Gastrocnemius medialis (tissue), 4 donors: ENCODE measurements at regions not wholly inside any gene's neighbourhood (a gene's known extent, or its start where the extent isn't known, plus 50 kb on each side); places are given as distances from the start of the nearest gene placed in this dataset.

Source experiments
- ATAC-seq, 2 donors: fragments of 150-250 bp; one replicate each; pipeline ENCODE4 v1.9.1; 2016
- DNase-seq, 2 donors: peaks; one replicate each; pipeline ENCODE4 v3.0.0-alpha.2; 2019
- H3K27ac ChIP-seq, 4 donors: fragments of 200-600 bp; sonication (generic); 1 replicate in 1 of 4; 2 replicates in 3 of 4; pipeline ENCODE4 v1.5.1; 2016 to 2018; ENCODE audit warnings: mild to moderate bottlenecking in 2 of 4, moderate library complexity in 1 of 4
- H3K27me3 ChIP-seq, 3 donors: fragments of 200-600 bp; sonication (generic) in 2 of 3; 1 replicate in 1 of 3; 2 replicates in 2 of 3; pipeline versions ENCODE4 v1.5.1 to v1.6.0; 2016 to 2019; ENCODE audit warnings: mild to moderate bottlenecking in 1 of 3, moderate library complexity in 1 of 3
- H3K36me3 ChIP-seq, 2 donors: fragments of 200-600 bp; sonication (generic) in 1 of 2; one replicate each; pipeline ENCODE4 v1.5.1; 2017 to 2018
- H3K4me1 ChIP-seq, 2 donors: fragments of 200-600 bp; sonication (generic) in 1 of 2; one replicate each; pipeline ENCODE4 v1.5.1; 2016 to 2017; ENCODE audit warnings: mild to moderate bottlenecking in 2 of 2
- H3K4me3 ChIP-seq, 4 donors: fragments of 200-600 bp; sonication (generic) in 3 of 4; 1 replicate in 1 of 4; 2 replicates in 3 of 4; pipeline ENCODE4 v1.5.1; 2016 to 2019; ENCODE audit warnings: mild to moderate bottlenecking in 2 of 4
- H3K9me3 ChIP-seq, 3 donors: fragments of 200-600 bp; sonication (generic) in 2 of 3; 1 replicate in 1 of 3; 2 replicates in 2 of 3; pipeline ENCODE4 v1.5.1; 2016 to 2019
- POLR2A ChIP-seq, 2 donors: fragments of 450-650 bp; IDR thresholded peaks; one replicate each; pipeline ENCODE4 v1.6.1; 2017; ENCODE audit warnings: antibody characterized with exemption in 2 of 2, mild to moderate bottlenecking in 2 of 2, moderate library complexity in 2 of 2
- in situ Hi-C, 4 donors: fragments of 200-750 bp; cut with MboI; loops; one replicate each; pipeline versions ENCODE4 v1.15.0 to v1.8.0; 2017; ENCODE audit warnings: low sequenced_read_pairs in 4 of 4
- intact Hi-C: fragments of 100-400 bp; cut with DNase I; formaldehyde crosslinking; loops from one replicate; pipeline ENCODE4 v1.15.1; 2023; ENCODE audit warnings: low total_unique reads
- TF ChIP-seq, protein P1 (sequence below), 5 experiments: fragments of 450-650 bp in 3 of 5; fragments of 200-600 bp in 2 of 5; sonication (generic) in 2 of 5; IDR thresholded peaks in 4 of 5; conservative IDR thresholded peaks in 1 of 5; 1 replicate in 4 of 5; 2 replicates in 1 of 5; pipeline ENCODE4 v1.5.1; 2016 to 2019; ENCODE audit warnings: antibody characterized with exemption in 5 of 5, mild to moderate bottlenecking in 3 of 5, moderate library complexity in 3 of 5

DNA sequence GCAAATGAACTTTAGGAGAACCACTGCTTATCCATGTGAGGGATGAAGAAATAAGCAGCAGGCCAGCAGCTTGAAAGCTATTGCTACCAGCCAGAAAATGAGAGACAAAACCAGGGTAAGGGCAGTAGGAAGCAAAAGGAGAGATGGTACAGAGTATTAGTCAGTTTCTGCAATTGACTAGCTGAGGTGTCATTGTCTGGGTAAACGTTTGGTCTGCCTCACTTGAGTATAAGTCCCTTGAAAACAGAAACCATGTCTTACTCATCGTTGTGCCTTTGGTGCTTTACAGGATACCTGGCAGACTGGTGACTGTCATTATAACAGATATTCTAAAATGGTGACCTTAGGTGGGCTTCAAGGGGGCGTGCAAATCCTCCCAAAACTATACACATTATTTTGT lies 63.9 kb upstream of the USP47 start:
- TF ChIP-seq, protein P1, sequence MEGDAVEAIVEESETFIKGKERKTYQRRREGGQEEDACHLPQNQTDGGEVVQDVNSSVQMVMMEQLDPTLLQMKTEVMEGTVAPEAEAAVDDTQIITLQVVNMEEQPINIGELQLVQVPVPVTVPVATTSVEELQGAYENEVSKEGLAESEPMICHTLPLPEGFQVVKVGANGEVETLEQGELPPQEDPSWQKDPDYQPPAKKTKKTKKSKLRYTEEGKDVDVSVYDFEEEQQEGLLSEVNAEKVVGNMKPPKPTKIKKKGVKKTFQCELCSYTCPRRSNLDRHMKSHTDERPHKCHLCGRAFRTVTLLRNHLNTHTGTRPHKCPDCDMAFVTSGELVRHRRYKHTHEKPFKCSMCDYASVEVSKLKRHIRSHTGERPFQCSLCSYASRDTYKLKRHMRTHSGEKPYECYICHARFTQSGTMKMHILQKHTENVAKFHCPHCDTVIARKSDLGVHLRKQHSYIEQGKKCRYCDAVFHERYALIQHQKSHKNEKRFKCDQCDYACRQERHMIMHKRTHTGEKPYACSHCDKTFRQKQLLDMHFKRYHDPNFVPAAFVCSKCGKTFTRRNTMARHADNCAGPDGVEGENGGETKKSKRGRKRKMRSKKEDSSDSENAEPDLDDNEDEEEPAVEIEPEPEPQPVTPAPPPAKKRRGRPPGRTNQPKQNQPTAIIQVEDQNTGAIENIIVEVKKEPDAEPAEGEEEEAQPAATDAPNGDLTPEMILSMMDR (IDR thresholded peaks at IDR 0.05 in 4 of 5, conservative IDR thresholded peaks at IDR 0.05 in 1 of 5): no peak
- no peak for TF ChIP-seq POLR2A (IDR thresholded peaks at IDR 0.05)
- Histone ChIP-seq H3K27me3 (peaks cover 0 to 4% (median 0%) of the 10 kb centered on the region in 3 donors), H3K4me1 (peaks cover 2 to 6% of the 10 kb centered on the region in 2 donors), H3K4me3 (no peak overlapping the region), H3K36me3 (no peaks in the 10 kb centered on the region), H3K9me3 (no peaks in the 10 kb centered on the region), H3K27ac (no peak overlapping the region)
- in situ Hi-C loops: loop anchor here in 3 of 4 donors (25.0 kb wide), 3 partner anchors 509 to 991 kb away; no protein-coding TSS in a partner anchor
- DNase-seq (no peak), ATAC-seq (no peak)
- intact Hi-C loops: no loop called here

DNA sequence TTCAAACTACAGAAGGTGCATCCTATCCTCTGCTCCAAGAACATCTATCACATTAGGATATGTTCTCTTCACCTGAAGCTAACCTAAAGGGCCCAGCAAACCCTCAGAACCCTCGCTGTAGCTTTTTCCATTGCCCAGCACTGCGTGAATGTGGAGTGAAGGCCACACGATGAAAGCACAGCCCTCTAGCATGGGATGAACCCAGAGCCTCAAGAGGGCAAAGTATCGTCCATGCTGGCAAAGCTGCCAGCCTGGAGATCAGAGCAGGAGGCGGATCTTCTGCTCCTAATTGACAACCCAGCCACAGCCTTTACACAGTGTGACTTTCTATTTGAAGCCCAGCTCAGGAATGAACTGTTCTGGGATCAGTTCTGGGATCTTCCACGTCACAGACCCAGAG lies 65.1 kb upstream of the USP47 start:
- TF ChIP-seq, protein P1 (IDR thresholded peaks at IDR 0.05 in 4 of 5, conservative IDR thresholded peaks at IDR 0.05 in 1 of 5): no peak
- no peak for TF ChIP-seq POLR2A (IDR thresholded peaks at IDR 0.05)
- Histone ChIP-seq H3K4me3 (no peak overlapping the region), H3K4me1 (no peaks in the 10 kb centered on the region), H3K36me3 (no peaks in the 10 kb centered on the region), H3K27ac (no peak overlapping the region), H3K9me3 (no peaks in the 10 kb centered on the region), H3K27me3 (peaks cover 0 to 4% (median 0%) of the 10 kb centered on the region in 3 donors)
- in situ Hi-C loops: loop anchor here in 3 of 4 donors (25.0 kb wide), 3 partner anchors 511 to 989 kb away; no protein-coding TSS in a partner anchor
- intact Hi-C loops: no loop called here
- no peak for DNase-seq
- no peak for ATAC-seq

DNA sequence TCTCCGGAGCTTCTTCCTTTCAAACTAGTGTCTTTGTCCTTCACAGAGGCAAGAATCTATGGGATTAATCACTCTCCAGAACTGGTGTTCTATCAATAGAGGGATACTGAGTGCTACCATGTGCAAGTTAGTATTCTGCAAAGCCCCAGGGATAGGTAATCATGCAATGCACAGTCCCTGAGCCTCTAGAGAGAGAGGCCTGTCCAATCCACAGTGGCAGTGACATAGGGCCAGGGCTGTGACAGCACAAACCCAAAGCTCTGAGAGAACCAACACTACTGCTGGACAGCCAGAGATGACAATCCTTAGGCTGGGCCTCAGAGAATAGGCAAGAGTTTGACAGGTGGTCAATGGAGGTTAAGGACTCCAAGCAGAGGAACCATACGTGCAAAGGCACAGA lies 66.8 kb upstream of the USP47 start:
- intact Hi-C loops: no loop called here

DNA sequence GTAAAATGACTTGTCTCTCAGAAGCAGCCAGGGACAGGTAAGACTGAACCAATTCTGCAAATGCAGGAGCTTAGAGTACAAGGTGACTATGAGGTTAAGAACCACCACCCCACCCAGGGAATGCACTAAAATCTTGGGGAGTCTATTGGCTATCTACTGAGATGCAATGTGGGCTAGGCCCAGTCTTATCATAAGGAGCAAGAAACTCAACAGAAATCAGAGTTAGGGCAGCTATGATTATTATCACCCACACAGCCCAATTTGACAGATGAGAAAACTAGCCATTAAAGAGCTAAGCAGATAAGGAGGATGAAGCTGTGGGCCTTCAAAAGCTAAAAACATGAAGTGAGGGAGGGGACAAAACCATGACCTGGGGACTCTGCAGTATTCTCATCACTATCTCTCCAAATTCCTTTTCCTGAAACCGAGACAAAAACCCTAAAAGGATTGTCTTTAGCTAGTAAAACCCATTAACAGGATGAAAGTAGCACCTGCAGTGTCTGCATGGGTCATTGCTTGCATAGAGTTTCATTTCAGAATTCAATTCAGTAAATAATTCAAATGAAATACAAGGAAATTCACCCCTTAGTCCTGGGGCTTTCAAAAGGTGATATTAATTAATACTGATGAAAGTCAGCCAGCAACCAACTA lies 68.8 kb upstream of the USP47 start:
- ATAC-seq (no peak), DNase-seq (no peak)
- Histone ChIP-seq H3K4me3 (no peak overlapping the region), H3K27me3 (peaks cover 0 to 4% (median 0%) of the 10 kb centered on the region in 3 donors), H3K27ac (no peak overlapping the region), H3K4me1 (peaks cover 0 to 10% of the 10 kb centered on the region in 2 donors), H3K36me3 (no peaks in the 10 kb centered on the region), H3K9me3 (no peaks in the 10 kb centered on the region)
- TF ChIP-seq POLR2A (IDR thresholded peaks at IDR 0.05): no peak
- intact Hi-C loops: no loop called here
- in situ Hi-C loops: no loop called here

More for the DNA sequence above, 66.8 kb upstream of the USP47 start:
- DNase-seq (no peak), ATAC-seq (no peak)
- no peak overlapping the region for H3K4me3 ChIP-seq
- no peaks in the 10 kb centered on the region for H3K36me3 ChIP-seq
- no peaks in the 10 kb centered on the region for H3K9me3 ChIP-seq
- in situ Hi-C loops: loop anchor here in 3 of 4 donors (25.0 kb wide), 3 partner anchors 512 to 988 kb away; no protein-coding TSS in a partner anchor
- H3K4me1 ChIP-seq: peaks cover 0 to 5% of the 10 kb centered on the region in 2 donors
- no peak for TF ChIP-seq POLR2A (IDR thresholded peaks at IDR 0.05)
- TF ChIP-seq, protein P1 (IDR thresholded peaks at IDR 0.05 in 4 of 5, conservative IDR thresholded peaks at IDR 0.05 in 1 of 5): no peak
- H3K27me3 ChIP-seq: peaks cover 0 to 4% (median 0%) of the 10 kb centered on the region in 3 donors
- H3K27ac ChIP-seq: no peak overlapping the region

DNA sequence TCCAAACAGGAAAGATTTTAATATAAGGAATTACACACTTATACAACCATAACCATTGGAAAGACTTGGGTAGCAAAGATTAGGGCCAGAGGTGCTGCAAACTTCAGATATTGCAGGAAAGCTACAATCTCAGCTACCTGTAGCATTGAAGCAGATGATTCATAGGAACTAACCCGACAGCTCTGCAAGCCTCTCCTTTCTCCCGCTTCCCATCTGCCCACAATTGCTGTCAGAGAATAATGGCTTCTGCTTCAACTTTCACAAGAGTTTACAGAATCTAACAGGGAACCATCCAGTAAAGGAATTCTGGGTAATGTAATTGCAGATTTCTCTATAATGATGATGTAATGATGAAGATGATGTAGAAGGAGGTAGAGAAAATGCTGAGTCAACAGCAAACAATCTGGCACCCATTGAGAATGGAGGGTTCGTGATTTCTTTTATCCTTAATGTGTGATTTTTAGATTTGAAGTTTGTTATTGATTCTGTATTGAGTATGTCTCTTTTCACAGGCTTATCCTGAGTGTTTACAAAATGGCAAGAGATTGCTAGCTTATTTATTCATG lies 70.8 kb upstream of the USP47 start:
- H3K9me3 ChIP-seq: no peaks in the 10 kb centered on the region
- ATAC-seq (no peak), DNase-seq (no peak)
- peaks cover 0 to 10% of the 10 kb centered on the region in 2 donors for H3K4me1 ChIP-seq
- intact Hi-C loops: no loop called here
- no peaks in the 10 kb centered on the region for H3K27me3 ChIP-seq
- H3K36me3 ChIP-seq: no peaks in the 10 kb centered on the region
- H3K27ac ChIP-seq: no peak overlapping the region
- TF ChIP-seq, protein P1 (IDR thresholded peaks at IDR 0.05 in 4 of 5, conservative IDR thresholded peaks at IDR 0.05 in 1 of 5): no peak
- TF ChIP-seq POLR2A (IDR thresholded peaks at IDR 0.05): no peak
- in situ Hi-C loops: no loop called here
- H3K4me3 ChIP-seq: no peak overlapping the region
